ENCODE measurements at regions not wholly inside any gene's neighbourhood (a gene's known extent, or its start where the extent isn't known, plus 50 kb on each side); places are given as distances from the start of the nearest gene placed in this dataset.

GRCh38 chr6:91633374-91634111, 1046.7 kb upstream of the MAP3K7 start:
- TF ChIP-seq, protein P1, sequence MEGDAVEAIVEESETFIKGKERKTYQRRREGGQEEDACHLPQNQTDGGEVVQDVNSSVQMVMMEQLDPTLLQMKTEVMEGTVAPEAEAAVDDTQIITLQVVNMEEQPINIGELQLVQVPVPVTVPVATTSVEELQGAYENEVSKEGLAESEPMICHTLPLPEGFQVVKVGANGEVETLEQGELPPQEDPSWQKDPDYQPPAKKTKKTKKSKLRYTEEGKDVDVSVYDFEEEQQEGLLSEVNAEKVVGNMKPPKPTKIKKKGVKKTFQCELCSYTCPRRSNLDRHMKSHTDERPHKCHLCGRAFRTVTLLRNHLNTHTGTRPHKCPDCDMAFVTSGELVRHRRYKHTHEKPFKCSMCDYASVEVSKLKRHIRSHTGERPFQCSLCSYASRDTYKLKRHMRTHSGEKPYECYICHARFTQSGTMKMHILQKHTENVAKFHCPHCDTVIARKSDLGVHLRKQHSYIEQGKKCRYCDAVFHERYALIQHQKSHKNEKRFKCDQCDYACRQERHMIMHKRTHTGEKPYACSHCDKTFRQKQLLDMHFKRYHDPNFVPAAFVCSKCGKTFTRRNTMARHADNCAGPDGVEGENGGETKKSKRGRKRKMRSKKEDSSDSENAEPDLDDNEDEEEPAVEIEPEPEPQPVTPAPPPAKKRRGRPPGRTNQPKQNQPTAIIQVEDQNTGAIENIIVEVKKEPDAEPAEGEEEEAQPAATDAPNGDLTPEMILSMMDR (IDR thresholded peaks at IDR 0.05): no peak
- no peak for TF ChIP-seq POLR2A (IDR thresholded peaks at IDR 0.05)

All from body of pancreas (tissue), 4 donors.